ENCODE measurements at regions not wholly inside any gene's neighbourhood (a gene's known extent, or its start where the extent isn't known, plus 50 kb on each side); places are given as distances from the start of the nearest gene placed in this dataset.

DNA sequence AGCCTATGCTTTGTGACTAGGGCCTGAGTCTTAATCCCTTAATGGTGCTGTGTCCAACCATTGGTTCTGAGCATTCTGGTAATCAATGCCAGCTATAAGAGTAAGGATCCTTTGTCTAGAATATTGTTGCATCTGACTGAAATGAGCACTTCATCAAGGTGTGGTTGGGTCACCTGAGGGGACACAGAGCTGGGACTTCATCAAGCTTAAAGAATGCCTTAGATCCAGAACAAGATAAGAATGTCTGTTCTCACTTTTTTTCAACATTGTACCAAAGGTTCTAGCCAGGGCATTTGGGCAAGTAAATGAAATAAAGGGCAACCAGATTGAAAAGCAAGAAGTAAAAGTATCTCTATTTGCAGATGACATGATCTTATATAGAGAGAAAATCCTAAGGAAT, 280.4 kb downstream of the MTERF1 start:
- TF ChIP-seq, protein P1, sequence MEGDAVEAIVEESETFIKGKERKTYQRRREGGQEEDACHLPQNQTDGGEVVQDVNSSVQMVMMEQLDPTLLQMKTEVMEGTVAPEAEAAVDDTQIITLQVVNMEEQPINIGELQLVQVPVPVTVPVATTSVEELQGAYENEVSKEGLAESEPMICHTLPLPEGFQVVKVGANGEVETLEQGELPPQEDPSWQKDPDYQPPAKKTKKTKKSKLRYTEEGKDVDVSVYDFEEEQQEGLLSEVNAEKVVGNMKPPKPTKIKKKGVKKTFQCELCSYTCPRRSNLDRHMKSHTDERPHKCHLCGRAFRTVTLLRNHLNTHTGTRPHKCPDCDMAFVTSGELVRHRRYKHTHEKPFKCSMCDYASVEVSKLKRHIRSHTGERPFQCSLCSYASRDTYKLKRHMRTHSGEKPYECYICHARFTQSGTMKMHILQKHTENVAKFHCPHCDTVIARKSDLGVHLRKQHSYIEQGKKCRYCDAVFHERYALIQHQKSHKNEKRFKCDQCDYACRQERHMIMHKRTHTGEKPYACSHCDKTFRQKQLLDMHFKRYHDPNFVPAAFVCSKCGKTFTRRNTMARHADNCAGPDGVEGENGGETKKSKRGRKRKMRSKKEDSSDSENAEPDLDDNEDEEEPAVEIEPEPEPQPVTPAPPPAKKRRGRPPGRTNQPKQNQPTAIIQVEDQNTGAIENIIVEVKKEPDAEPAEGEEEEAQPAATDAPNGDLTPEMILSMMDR (conservative IDR thresholded peaks at IDR 0.05; ENCODE audit: low read length) = no peak
- no peak for TF ChIP-seq EZH2phosphoT487 (IDR thresholded peaks at IDR 0.05; ENCODE audit: borderline replicate concordance)
